Neutrophil (primary cell): ENCODE measurements at regions not wholly inside any gene's neighbourhood (a gene's known extent, or its start where the extent isn't known, plus 50 kb on each side); places are given as distances from the start of the nearest gene placed in this dataset.

Experiments used
- H3K27ac ChIP-seq: fragments of 200-600 bp; sonication (generic); 2 replicates; pipeline ENCODE4 v1.5.1; 2016; ENCODE audit warnings: mild to moderate bottlenecking, moderate library complexity
- H3K27me3 ChIP-seq: fragments of 200-600 bp; sonication (generic); 2 replicates; pipeline ENCODE4 v1.6.0; 2016; ENCODE audit warnings: mild to moderate bottlenecking
- H3K36me3 ChIP-seq: fragments of 200-600 bp; sonication (generic); 2 replicates; pipeline ENCODE4 v1.5.1; 2017
- H3K4me1 ChIP-seq, 2 experiments: fragments of 200-600 bp in 1 of 2; sonication (generic) in 1 of 2; 1 replicate in 1 of 2; 2 replicates in 1 of 2; pipeline versions ENCODE4 v1.5.1 to v1.6.1; 2013 to 2016; ENCODE audit warnings: low read depth in 1 of 2, low read length in 1 of 2, mild to moderate bottlenecking in 1 of 2, moderate library complexity in 1 of 2; ENCODE audit not compliant: control insufficient read depth in 1 of 2, insufficient read depth in 1 of 2
- H3K4me3 ChIP-seq, 2 experiments: fragments of 200-600 bp in 1 of 2; sonication (generic) in 1 of 2; 1 replicate in 1 of 2; 2 replicates in 1 of 2; pipeline ENCODE4 v1.5.1; 2013 to 2016; ENCODE audit warnings: low read depth in 1 of 2, low read length in 1 of 2, mild to moderate bottlenecking in 1 of 2, moderate library complexity in 1 of 2
- H3K9me3 ChIP-seq: fragments of 200-600 bp; sonication (generic); 2 replicates; pipeline ENCODE4 v1.5.1; 2016
- TF ChIP-seq, protein P1 (sequence below): fragments of 200-600 bp; sonication (generic); IDR thresholded peaks from 2 replicates; pipeline ENCODE4 v1.5.1; 2016; ENCODE audit warnings: antibody characterized with exemption

DNA sequence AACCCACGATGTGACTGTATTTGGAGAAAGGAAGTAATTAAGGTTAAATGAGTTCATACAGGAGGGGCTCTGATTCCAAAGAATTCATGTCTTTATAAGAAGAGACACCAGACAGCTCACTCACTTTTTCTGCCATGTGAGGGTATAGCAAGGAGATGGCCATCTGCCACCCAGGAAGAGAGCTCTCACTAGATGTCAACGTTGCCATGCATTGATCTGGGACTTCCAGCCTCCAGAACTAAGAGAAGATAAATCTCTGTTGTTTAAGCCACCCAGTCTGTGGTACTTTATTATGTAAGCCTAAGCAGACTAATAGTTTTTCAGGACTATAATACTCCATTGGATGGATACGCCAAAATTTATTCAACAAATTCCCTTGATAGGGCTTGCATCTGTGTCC, 89.8 kb upstream of the RAD23B start:
- Histone ChIP-seq H3K27me3 (peaks cover 8% of the 10 kb centered on the region), H3K36me3 (no peaks in the 10 kb centered on the region), H3K27ac (no peak overlapping the region), H3K4me3 (no peak overlapping the region), H3K4me1 (no peaks in the 10 kb centered on the region), H3K9me3 (no peaks in the 10 kb centered on the region)
- TF ChIP-seq, protein P1, sequence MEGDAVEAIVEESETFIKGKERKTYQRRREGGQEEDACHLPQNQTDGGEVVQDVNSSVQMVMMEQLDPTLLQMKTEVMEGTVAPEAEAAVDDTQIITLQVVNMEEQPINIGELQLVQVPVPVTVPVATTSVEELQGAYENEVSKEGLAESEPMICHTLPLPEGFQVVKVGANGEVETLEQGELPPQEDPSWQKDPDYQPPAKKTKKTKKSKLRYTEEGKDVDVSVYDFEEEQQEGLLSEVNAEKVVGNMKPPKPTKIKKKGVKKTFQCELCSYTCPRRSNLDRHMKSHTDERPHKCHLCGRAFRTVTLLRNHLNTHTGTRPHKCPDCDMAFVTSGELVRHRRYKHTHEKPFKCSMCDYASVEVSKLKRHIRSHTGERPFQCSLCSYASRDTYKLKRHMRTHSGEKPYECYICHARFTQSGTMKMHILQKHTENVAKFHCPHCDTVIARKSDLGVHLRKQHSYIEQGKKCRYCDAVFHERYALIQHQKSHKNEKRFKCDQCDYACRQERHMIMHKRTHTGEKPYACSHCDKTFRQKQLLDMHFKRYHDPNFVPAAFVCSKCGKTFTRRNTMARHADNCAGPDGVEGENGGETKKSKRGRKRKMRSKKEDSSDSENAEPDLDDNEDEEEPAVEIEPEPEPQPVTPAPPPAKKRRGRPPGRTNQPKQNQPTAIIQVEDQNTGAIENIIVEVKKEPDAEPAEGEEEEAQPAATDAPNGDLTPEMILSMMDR = no peak

DNA sequence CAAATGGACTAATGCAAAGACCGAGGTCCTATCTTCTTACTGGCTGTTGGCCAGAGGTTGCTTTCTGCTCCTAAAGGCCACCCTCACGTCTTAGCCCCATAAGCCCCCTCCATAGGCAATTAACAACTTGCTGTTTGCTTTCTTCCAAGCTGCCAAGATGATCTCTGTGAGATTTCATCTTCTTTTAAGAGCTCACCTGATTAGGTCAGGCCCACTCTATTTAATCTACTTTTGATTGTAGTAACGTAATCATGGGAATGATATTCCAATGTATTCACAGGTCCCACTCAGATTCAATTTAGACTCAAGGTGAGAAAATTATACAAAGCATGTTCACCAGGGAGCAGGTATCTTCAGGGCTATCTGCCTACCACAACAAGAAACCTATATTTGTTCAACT, 84.4 kb upstream of the RAD23B start:
- Histone ChIP-seq H3K9me3 (no peaks in the 10 kb centered on the region), H3K27ac (no peak overlapping the region), H3K27me3 (no peaks in the 10 kb centered on the region), H3K4me3 (no peak overlapping the region), H3K4me1 (no peaks in the 10 kb centered on the region), H3K36me3 (no peaks in the 10 kb centered on the region)
- TF ChIP-seq, protein P1 = no peak

DNA sequence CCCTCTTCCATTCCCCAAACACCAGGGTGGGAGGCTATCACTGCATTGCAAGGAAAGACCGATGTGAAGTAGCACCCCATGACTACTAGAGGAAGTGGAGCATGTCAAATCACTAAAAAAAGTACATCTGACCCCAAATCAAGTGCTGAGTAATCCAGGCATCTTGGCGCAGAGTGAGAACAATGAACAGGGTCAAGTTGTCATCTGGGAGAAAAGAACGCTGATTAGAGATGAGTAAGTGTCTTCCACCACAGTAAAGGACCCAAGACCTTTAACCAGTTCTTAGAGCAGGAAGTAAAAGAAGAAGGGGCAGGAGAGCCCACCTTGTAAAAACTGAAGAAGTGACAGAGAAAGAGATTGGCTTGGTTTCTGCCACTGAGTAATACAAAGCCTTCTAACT, 75.0 kb upstream of the RAD23B start:
- Histone ChIP-seq H3K4me1 (no peaks in the 10 kb centered on the region), H3K4me3 (no peak overlapping the region), H3K36me3 (no peaks in the 10 kb centered on the region), H3K27ac (no peak overlapping the region), H3K9me3 (no peaks in the 10 kb centered on the region), H3K27me3 (no peaks in the 10 kb centered on the region)
- TF ChIP-seq, protein P1 = no peak

DNA sequence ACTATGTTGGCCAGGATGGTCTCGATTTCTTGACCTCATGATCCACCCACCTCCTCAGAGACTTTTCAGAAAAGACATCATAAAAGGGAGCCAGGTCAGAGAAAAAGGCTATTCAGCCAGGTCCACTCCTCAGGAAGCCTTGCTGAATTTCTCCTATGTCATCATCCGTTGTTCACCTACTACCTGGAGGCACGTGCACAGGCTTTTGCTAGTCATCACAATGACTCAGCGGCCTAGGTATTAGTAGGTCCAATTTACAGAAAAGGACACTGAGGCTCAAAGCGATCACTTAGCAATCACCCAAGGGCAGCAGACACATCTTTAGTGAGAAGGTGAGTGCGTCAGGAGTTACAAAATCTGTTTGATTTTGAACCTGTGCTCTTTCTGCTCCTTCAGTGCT, 72.3 kb upstream of the RAD23B start:
- H3K9me3 ChIP-seq = no peaks in the 10 kb centered on the region
- TF ChIP-seq, protein P1 = no peak
- H3K27ac ChIP-seq = no peak overlapping the region
- no peaks in the 10 kb centered on the region for H3K4me1 ChIP-seq
- H3K27me3 ChIP-seq = no peaks in the 10 kb centered on the region
- H3K4me3 ChIP-seq = no peak overlapping the region
- no peaks in the 10 kb centered on the region for H3K36me3 ChIP-seq

DNA sequence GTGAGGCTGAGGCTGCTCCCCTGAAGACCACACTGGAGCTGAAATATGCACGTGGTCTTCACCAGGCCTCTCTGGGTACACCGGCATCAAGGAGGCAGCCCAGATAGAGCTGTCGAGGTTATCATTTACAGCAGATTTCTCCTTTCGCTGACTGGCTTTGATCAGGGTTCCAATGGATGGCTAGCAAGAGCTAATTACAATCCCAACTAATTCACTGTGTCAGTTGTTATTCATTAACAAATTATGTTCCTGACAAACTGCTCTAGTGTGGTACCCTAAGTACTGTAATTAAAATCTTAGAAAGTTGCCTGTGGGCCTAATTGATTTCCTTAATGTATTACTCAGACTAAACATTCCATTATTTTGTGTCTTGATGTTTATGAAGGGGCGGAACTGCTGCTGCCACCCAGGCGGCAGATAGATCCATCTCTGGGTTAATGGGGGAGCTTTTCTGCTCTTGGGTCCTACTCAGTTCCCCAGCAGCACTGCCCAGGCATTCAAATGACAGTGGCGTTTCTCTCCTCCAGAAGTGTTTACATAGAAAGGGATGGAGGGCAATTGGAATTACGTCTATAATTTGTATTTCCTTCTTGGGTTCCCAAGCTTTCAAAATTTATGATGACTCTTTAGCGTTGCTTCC, 71.7 kb upstream of the RAD23B start:
- H3K27ac ChIP-seq = no peak overlapping the region
- TF ChIP-seq, protein P1 = no peak
- H3K9me3 ChIP-seq = no peaks in the 10 kb centered on the region
- no peak overlapping the region for H3K4me3 ChIP-seq
- H3K27me3 ChIP-seq = no peaks in the 10 kb centered on the region
- H3K4me1 ChIP-seq = no peaks in the 10 kb centered on the region
- H3K36me3 ChIP-seq = no peaks in the 10 kb centered on the region

DNA sequence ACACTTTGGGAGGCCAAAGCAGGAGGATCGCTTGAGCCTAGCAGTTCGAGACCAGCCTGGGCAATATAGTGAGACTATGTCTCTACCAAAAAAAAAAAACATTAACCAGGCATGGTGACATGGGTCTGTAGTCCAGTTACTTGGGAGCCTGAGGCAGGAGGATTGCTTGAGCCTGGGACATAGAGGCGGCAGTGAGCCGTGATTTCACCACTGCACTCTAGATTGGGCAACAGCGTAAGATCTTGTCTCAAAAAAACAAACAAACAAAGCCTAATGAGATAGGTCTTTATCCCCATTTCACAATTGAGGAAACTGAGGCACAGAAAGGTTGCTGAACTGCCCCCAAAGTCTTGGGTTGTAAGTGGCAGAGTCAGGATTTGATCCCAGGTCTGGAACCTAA, 70.5 kb upstream of the RAD23B start:
- Histone ChIP-seq H3K36me3 (no peaks in the 10 kb centered on the region), H3K9me3 (no peaks in the 10 kb centered on the region), H3K27me3 (no peaks in the 10 kb centered on the region), H3K4me1 (no peaks in the 10 kb centered on the region), H3K27ac (no peak overlapping the region), H3K4me3 (no peak overlapping the region)
- TF ChIP-seq, protein P1 = no peak
